ENCODE measurements at regions not wholly inside any gene's neighbourhood (a gene's known extent, or its start where the extent isn't known, plus 50 kb on each side); places are given as distances from the start of the nearest gene placed in this dataset.
"Not testable (repeated sequence)": the region's sequence is repeated elsewhere in the genome, so short reads cannot be mapped to it uniquely, and the experiment has no call there.

DNA sequence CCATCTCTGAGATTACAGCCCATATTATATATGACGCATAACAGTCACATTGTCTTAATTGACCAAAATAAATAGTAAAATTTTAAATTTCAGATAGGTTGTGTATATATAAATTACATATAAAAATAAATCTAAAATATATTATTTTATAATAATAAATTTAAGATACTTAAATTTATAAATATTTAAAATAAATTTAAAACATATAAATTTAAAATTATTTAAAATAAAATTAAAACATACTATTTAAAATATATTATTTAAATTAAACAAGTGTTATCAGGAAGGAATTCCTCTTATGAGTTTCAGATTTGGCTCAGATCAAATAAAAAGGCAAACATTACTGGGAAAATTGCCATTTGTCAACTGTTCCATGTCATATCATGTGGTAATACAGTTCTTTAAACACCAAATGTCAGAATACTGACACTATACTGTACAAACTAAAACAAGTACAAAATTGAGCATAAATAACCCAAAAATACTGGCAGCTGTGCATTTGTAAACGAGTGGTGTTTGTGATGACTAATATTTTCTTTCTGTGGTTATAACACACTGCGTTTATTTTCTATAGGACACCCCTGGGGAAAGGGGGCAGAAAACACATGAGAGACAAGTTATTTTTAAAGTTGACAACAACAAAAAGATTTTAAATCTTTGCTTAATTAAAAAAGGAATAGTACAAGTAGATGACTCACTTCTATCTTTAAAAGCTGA is 71.3 kb upstream of the DGKB start:
- DNase-seq (no peak), ATAC-seq (peak; percentile 40)
- intact Hi-C loops (cut with DNase I), result no loop called here
- no peak overlapping the region for H3K27ac ChIP-seq
- H3K27me3 ChIP-seq, result no peaks in the 10 kb centered on the region
- WGBS, 2 donors, result 35 to 36% methylated on average over 3 of the region's 3 CpGs
- H3K36me3 ChIP-seq (replicated peaks in 1 of 2; ENCODE audit: insufficient read depth in 1 of 2, low read depth in 2 of 2), result no peaks in the 10 kb centered on the region
- H3K4me1 ChIP-seq, result peaks cover 6% of the 10 kb centered on the region
- H3K4me3 ChIP-seq, result no peak overlapping the region
- TF ChIP-seq CTCF (IDR thresholded peaks at IDR 0.05) (no peak), POLR2A (IDR thresholded peaks at IDR 0.05) (no peak)
- H3K9me3 ChIP-seq, result no peaks in the 10 kb centered on the region

- intact Hi-C loops (cut with DNase I); H3K4me3 ChIP-seq; H3K27ac ChIP-seq; H3K4me1 ChIP-seq; H3K27me3 ChIP-seq; H3K36me3 ChIP-seq (replicated peaks in 1 of 2; ENCODE audit: insufficient read depth in 1 of 2, low read depth in 2 of 2); H3K9me3 ChIP-seq; DNase-seq; ATAC-seq: not testable (repeated sequence)
- 61 to 64% methylated on average over 4 of the region's 4 CpGs for WGBS, 2 donors
Measured at GRCh38 chr7:14971678-14972077, 69.1 kb upstream of the DGKB start.

DNA sequence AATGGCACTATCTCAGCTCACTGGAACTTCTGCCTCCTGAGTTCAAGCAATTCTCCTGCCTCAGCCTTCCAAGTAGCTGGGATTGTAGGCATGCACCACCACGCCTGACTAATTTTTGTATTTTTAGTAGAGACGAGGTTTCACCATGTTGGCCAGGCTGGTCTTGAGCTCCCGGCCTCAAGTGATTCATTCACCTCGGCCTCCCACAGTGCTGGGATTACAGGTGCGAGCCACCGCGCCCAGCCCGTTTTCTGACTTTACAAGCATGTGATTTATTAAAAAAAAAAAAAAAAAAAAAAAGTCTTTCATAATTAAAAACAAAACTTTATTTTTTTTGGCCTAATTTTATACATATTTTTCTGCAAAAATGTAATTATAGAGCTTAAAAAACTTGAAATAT is 64.8 kb upstream of the DGKB start:
- H3K27me3 ChIP-seq; intact Hi-C loops (cut with DNase I); H3K4me3 ChIP-seq; DNase-seq; ATAC-seq; H3K9me3 ChIP-seq; H3K36me3 ChIP-seq (replicated peaks in 1 of 2; ENCODE audit: insufficient read depth in 1 of 2, low read depth in 2 of 2); H3K27ac ChIP-seq; H3K4me1 ChIP-seq: not testable (repeated sequence)
- WGBS, 2 donors, result 93 to 94% methylated on average over 8 of the region's 8 CpGs

- DNase-seq (no peak), ATAC-seq (no peak)
- Histone ChIP-seq H3K27ac (no peak overlapping the region), H3K4me3 (no peak overlapping the region), H3K4me1 (no peaks in the 10 kb centered on the region), H3K36me3 (replicated peaks in 1 of 2; ENCODE audit: insufficient read depth in 1 of 2, low read depth in 2 of 2) (no peaks in the 10 kb centered on the region), H3K27me3 (no peaks in the 10 kb centered on the region), H3K9me3 (no peaks in the 10 kb centered on the region)
- intact Hi-C loops (cut with DNase I), result no loop called here
- no peak for TF ChIP-seq CTCF (IDR thresholded peaks at IDR 0.05)
- TF ChIP-seq POLR2A (IDR thresholded peaks at IDR 0.05), result no peak
- WGBS, 2 donors, result 45 to 46% methylated on average over 2 of the region's 2 CpGs
Measured at GRCh38 chr7:14962778-14963177, 60.2 kb upstream of the DGKB start.

DNA sequence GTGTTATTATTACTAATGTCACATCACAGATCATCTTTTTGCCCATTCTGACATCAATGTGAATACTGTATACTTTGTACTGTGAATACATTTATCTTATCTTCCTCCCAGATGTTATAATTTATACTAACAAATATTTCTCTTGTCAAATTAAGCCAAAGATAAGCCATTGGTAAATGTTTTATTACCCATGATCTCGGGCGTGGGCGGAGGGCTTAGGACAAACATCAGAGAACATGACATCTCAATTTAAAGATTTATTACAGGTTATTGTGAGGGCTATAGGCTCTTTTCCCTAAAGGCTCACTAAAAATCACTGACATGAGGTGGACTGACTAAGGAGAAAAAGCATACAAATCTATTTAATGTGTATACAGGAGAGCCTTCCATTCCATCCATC is 58.2 kb upstream of the DGKB start:
- WGBS, 2 donors, result 23 to 25% methylated on average over 3 of the region's 3 CpGs
- ATAC-seq (no peak), DNase-seq (no peak)
- intact Hi-C loops (cut with DNase I), result no loop called here
- TF ChIP-seq CTCF (IDR thresholded peaks at IDR 0.05) (no peak), POLR2A (IDR thresholded peaks at IDR 0.05) (no peak)
- Histone ChIP-seq H3K4me3 (no peak overlapping the region), H3K27ac (no peak overlapping the region), H3K4me1 (no peaks in the 10 kb centered on the region), H3K9me3 (no peaks in the 10 kb centered on the region), H3K27me3 (no peaks in the 10 kb centered on the region), H3K36me3 (replicated peaks in 1 of 2; ENCODE audit: insufficient read depth in 1 of 2, low read depth in 2 of 2) (no peaks in the 10 kb centered on the region)

GRCh38 chr7:14959339-14959738 is 56.8 kb upstream of the DGKB start:
- intact Hi-C loops (cut with DNase I), result no loop called here
- DNase-seq, result no peak
- TF ChIP-seq POLR2A (IDR thresholded peaks at IDR 0.05) (no peak), CTCF (IDR thresholded peaks at IDR 0.05) (no peak)
- Histone ChIP-seq H3K27ac (no peak overlapping the region), H3K27me3 (no peaks in the 10 kb centered on the region), H3K4me1 (no peaks in the 10 kb centered on the region), H3K36me3 (replicated peaks in 1 of 2; ENCODE audit: insufficient read depth in 1 of 2, low read depth in 2 of 2) (no peaks in the 10 kb centered on the region), H3K9me3 (no peaks in the 10 kb centered on the region), H3K4me3 (no peak overlapping the region)
- ATAC-seq, result no peak
